ENCODE measurements at regions not wholly inside any gene's neighbourhood (a gene's known extent, or its start where the extent isn't known, plus 50 kb on each side); places are given as distances from the start of the nearest gene placed in this dataset.

DNA sequence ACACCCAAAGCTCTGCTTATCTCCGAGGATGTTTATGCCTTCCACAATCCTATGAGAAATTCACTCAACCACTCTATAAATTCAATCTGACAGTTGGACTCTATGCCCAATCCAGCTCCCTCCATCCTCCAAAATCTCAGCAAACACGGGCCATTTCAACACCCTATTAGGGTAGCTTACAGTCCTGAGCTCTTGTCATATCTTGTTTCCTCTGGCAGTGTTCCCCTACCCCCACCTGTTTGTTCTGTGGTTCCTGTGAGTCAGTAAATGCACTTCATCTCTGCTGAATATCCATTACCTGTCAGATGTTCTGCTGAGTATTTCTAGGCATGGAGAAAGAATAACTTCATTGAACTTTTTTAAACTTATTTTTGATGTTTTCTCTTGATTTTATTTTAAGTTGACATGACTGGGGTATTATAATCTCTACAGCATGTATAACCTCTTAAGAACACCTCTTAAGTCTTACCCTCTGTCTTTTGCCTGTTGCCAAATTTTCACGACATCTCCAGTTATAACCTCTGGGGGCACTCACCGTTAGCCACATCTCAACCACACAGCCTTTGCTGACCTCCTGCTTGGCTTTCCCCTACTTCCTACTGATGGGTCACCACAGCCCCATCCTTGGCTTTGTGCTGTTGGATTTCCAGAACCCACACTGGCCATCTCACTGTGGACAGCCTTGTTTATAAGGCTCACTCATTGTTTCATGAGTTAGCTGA is 317.0 kb upstream of the TMPO start:
- no peak for TF ChIP-seq POLR2AphosphoS5 (IDR thresholded peaks at IDR 0.05; ENCODE audit: control insufficient read depth, insufficient read depth, low read depth, low read length)
- TF ChIP-seq, protein P1, sequence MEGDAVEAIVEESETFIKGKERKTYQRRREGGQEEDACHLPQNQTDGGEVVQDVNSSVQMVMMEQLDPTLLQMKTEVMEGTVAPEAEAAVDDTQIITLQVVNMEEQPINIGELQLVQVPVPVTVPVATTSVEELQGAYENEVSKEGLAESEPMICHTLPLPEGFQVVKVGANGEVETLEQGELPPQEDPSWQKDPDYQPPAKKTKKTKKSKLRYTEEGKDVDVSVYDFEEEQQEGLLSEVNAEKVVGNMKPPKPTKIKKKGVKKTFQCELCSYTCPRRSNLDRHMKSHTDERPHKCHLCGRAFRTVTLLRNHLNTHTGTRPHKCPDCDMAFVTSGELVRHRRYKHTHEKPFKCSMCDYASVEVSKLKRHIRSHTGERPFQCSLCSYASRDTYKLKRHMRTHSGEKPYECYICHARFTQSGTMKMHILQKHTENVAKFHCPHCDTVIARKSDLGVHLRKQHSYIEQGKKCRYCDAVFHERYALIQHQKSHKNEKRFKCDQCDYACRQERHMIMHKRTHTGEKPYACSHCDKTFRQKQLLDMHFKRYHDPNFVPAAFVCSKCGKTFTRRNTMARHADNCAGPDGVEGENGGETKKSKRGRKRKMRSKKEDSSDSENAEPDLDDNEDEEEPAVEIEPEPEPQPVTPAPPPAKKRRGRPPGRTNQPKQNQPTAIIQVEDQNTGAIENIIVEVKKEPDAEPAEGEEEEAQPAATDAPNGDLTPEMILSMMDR (IDR thresholded peaks at IDR 0.05 in 2 of 3, conservative IDR thresholded peaks at IDR 0.05 in 1 of 3; ENCODE audit: insufficient read depth in 2 of 3, low read depth in 1 of 3, low read length in 3 of 3): no peak
- TF ChIP-seq, protein P2, sequence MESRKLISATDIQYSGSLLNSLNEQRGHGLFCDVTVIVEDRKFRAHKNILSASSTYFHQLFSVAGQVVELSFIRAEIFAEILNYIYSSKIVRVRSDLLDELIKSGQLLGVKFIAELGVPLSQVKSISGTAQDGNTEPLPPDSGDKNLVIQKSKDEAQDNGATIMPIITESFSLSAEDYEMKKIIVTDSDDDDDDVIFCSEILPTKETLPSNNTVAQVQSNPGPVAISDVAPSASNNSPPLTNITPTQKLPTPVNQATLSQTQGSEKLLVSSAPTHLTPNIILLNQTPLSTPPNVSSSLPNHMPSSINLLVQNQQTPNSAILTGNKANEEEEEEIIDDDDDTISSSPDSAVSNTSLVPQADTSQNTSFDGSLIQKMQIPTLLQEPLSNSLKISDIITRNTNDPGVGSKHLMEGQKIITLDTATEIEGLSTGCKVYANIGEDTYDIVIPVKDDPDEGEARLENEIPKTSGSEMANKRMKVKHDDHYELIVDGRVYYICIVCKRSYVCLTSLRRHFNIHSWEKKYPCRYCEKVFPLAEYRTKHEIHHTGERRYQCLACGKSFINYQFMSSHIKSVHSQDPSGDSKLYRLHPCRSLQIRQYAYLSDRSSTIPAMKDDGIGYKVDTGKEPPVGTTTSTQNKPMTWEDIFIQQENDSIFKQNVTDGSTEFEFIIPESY (CRISPR knock-in tag; IDR thresholded peaks at IDR 0.05): no peak
- no peak for TF ChIP-seq GABPB1 (CRISPR knock-in tag; IDR thresholded peaks at IDR 0.05)
- TF ChIP-seq, protein P3, sequence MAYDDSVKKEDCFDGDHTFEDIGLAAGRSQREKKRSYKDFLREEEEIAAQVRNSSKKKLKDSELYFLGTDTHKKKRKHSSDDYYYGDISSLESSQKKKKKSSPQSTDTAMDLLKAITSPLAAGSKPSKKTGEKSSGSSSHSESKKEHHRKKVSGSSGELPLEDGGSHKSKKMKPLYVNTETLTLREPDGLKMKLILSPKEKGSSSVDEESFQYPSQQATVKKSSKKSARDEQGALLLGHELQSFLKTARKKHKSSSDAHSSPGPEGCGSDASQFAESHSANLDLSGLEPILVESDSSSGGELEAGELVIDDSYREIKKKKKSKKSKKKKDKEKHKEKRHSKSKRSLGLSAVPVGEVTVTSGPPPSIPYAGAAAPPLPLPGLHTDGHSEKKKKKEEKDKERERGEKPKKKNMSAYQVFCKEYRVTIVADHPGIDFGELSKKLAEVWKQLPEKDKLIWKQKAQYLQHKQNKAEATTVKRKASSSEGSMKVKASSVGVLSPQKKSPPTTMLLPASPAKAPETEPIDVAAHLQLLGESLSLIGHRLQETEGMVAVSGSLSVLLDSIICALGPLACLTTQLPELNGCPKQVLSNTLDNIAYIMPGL (CRISPR knock-in tag; IDR thresholded peaks at IDR 0.05): no peak

Data from K562 (cell line).